ENCODE measurements at regions not wholly inside any gene's neighbourhood (a gene's known extent, or its start where the extent isn't known, plus 50 kb on each side); places are given as distances from the start of the nearest gene placed in this dataset.

GRCh38 chr17:70674061-70674460 lies 504.7 kb downstream of the KCNJ2 start:
- TF ChIP-seq CTCF (IDR thresholded peaks at IDR 0.05; ENCODE audit: insufficient read depth, low read length, poor library complexity, severe bottlenecking) (no peak), EZH2phosphoT487 (conservative IDR thresholded peaks at IDR 0.05; ENCODE audit: low read length) (no peak)
